K562 (cell line): ENCODE measurements at regions not wholly inside any gene's neighbourhood (a gene's known extent, or its start where the extent isn't known, plus 50 kb on each side); places are given as distances from the start of the nearest gene placed in this dataset.

Experiments
- ATAC-seq: fragments of 200-7000 bp; cut with Tn5 transposase; 3 replicates; pipeline ENCODE4 v1.9.1; 2020; ENCODE audit warnings: moderate library complexity
- BruUV-seq: library from RNA; stranded (reverse); fragments of 400-500 nt; replicated peaks from 2 replicates; lab custom pipeline; 2021; lab: Mats Ljungman, UMichigan
- CTCF ChIA-PET: fragments of 300-600 bp; formaldehyde crosslinking; extraction: SDS; loops from one replicate; lab custom pipeline; 2021; ENCODE audit warnings: low intra/inter-chr PET ratio; lab: Yijun Ruan, JAX
- POLR2A ChIA-PET: fragments of 300-600, 350-650 bp; sonication (Branson Sonifier 250); formaldehyde crosslinking; extraction: SDS; loops from one replicate; lab custom pipeline; 2021; ENCODE audit warnings: antibody characterized with exemption, inconsistent platforms; lab: Yijun Ruan, JAX
- DNase-seq, 4 experiments: peaks; one replicate each; pipeline versions ENCODE4 v3.0.0 to v3.0.0-alpha.2; 2011 to 2018; ENCODE audit warnings: low spot score in 3 of 4, mixed read lengths in 3 of 4; ENCODE audit errors: extremely low read depth in 1 of 4
- FAIRE-seq: peaks from 2 replicates; lab custom pipeline; 2011; peaks lifted over from hg19 to GRCh38; lab: Jason Lieb, UNC
- H2AFZ ChIP-seq: 2 replicates; pipeline ENCODE4 v1.6.0; 2011; ENCODE audit warnings: low read depth, low read length, control low read depth, inconsistent platforms
- H3K27ac ChIP-seq: fragments of 200-600 bp; 3 replicates; pipeline ENCODE4 v1.8.0; 2011; ENCODE audit warnings: low read depth, mild to moderate bottlenecking, control low read depth, inconsistent platforms, low read length, moderate library complexity, mixed read lengths; ENCODE audit errors: extremely low read depth
- H3K27me3 ChIP-seq, 2 experiments: fragments of 300-600 bp in 1 of 2; 2 replicates in 1 of 2; 3 replicates in 1 of 2; pipeline versions ENCODE4 v1.6.0 to v1.8.0; 2011; ENCODE audit warnings: inconsistent platforms in 2 of 2, low read length in 2 of 2, mild to moderate bottlenecking in 1 of 2, mixed read lengths in 1 of 2, moderate library complexity in 1 of 2; ENCODE audit not compliant: control insufficient read depth in 2 of 2, insufficient read depth in 2 of 2
- H3K36me3 ChIP-seq: fragments of 300-600 bp; 3 replicates; pipeline ENCODE4 v1.8.0; 2011; ENCODE audit warnings: mild to moderate bottlenecking, low read length, inconsistent platforms; ENCODE audit not compliant: control insufficient read depth, insufficient read depth
- H3K4me1 ChIP-seq, 2 experiments: fragments of 200-600 bp in 1 of 2; replicated peaks in 1 of 2; 2 replicates in 1 of 2; 3 replicates in 1 of 2; pipeline versions ENCODE4 v1.5.1 to v1.8.0; 2011; ENCODE audit warnings: inconsistent platforms in 2 of 2, low read length in 2 of 2, mild to moderate bottlenecking in 1 of 2, mixed read lengths in 1 of 2, moderate library complexity in 1 of 2; ENCODE audit not compliant: control insufficient read depth in 2 of 2, insufficient read depth in 2 of 2
- H3K4me2 ChIP-seq: 2 replicates; pipeline ENCODE4 v1.6.1; 2011; ENCODE audit warnings: low read length, control low read depth, inconsistent platforms, mixed read lengths; ENCODE audit not compliant: insufficient read depth
- H3K4me3 ChIP-seq: fragments of 200-600 bp; sonication (generic), shearing (Covaris generic); 2 replicates; pipeline ENCODE4 v1.5.1; 2016; ENCODE audit warnings: control low read depth, inconsistent platforms
- H3K79me2 ChIP-seq: fragments of 200-600 bp; 3 replicates; pipeline ENCODE4 v1.8.0; 2011; ENCODE audit warnings: low read length, inconsistent platforms; ENCODE audit not compliant: control insufficient read depth, insufficient read depth
- H3K9ac ChIP-seq, 2 experiments: 2 replicates each; pipeline versions ENCODE4 v1.6.0 to v1.6.1; 2011; ENCODE audit warnings: low read depth in 2 of 2, low read length in 2 of 2, control low read depth in 1 of 2, inconsistent platforms in 1 of 2, mild to moderate bottlenecking in 1 of 2, mixed read lengths in 1 of 2; ENCODE audit not compliant: insufficient read depth in 1 of 2
- H3K9me1 ChIP-seq: one replicate; pipeline ENCODE4 v1.6.0; 2011; ENCODE audit warnings: inconsistent platforms, mild to moderate bottlenecking, low read length, moderate library complexity; ENCODE audit not compliant: control insufficient read depth, insufficient read depth
- H3K9me3 ChIP-seq: replicated peaks from 2 replicates; pipeline ENCODE4 v1.5.1; 2011; ENCODE audit warnings: low read depth, low read length, inconsistent platforms; ENCODE audit not compliant: control insufficient read depth, insufficient read depth
- H4K20me1 ChIP-seq: replicated peaks from 2 replicates; pipeline ENCODE4 v1.6.1; 2011; ENCODE audit warnings: low read length, inconsistent platforms, mixed read lengths; ENCODE audit not compliant: control insufficient read depth, insufficient read depth
- BMI1 ChIP-seq: fragments of 150-350 bp; IDR thresholded peaks from 2 replicates; pipeline ENCODE4 v1.6.1; 2014; ENCODE audit warnings: low read length
- KAT8 ChIP-seq: fragments of 450-650 bp; IDR thresholded peaks from 2 replicates; pipeline ENCODE4 v1.6.1; 2016; ENCODE audit warnings: low read depth, mild to moderate bottlenecking
- MEIS2 ChIP-seq: fragments of 450-650 bp; IDR thresholded peaks from 2 replicates; pipeline ENCODE4 v1.6.1; 2014; ENCODE audit warnings: mild to moderate bottlenecking; ENCODE audit not compliant: partially characterized antibody
- NBN ChIP-seq: fragments of 450-650 bp; IDR thresholded peaks from 2 replicates; pipeline ENCODE4 v1.6.1; 2016; ENCODE audit warnings: low read depth, mild to moderate bottlenecking
- NR4A1 ChIP-seq, 2 experiments: fragments of 250-450 bp in 1 of 2; fragments of 450-650 bp in 1 of 2; sonication (Bioruptor Pico) in 1 of 2; IDR thresholded peaks; 2 replicates each; pipeline versions ENCODE4 v1.4.0 to v1.6.1; 2016 to 2020; ENCODE audit warnings: mild to moderate bottlenecking in 2 of 2, missing compliant biosample characterization in 1 of 2, missing genetic modification characterization in 1 of 2, moderate library complexity in 1 of 2
- PRPF4 ChIP-seq: fragments of 200-400 bp; formaldehyde crosslinking; IDR thresholded peaks from one replicate; pipeline ENCODE4 v1.6.1; 2017; ENCODE audit warnings: low read length, low read depth, mild to moderate bottlenecking; ENCODE audit not compliant: insufficient read depth, poor library complexity, severe bottlenecking
- RB1 ChIP-seq: fragments of 450-650 bp; IDR thresholded peaks from 2 replicates; pipeline ENCODE4 v1.6.1; 2017; ENCODE audit warnings: low read depth, mild to moderate bottlenecking
- SRF ChIP-seq, 2 experiments: fragments of 250-450, 450-650 bp in 1 of 2; sonication (Bioruptor Pico) in 1 of 2; sonication (generic) in 1 of 2; formaldehyde crosslinking; IDR thresholded peaks; 2 replicates each; pipeline versions ENCODE4 v1.5.0 to v1.5.1; 2020 to 2022; ENCODE audit warnings: mild to moderate bottlenecking in 1 of 2, missing genetic modification reagents in 1 of 2
- TAF7 ChIP-seq: fragments of 450-650 bp; IDR thresholded peaks from 2 replicates; pipeline ENCODE4 v1.6.1; 2016; ENCODE audit warnings: missing genetic modification characterization, missing compliant biosample characterization
- THRAP3 ChIP-seq: fragments of 450-650 bp; IDR thresholded peaks from 2 replicates; pipeline ENCODE4 v1.6.1; 2016; ENCODE audit warnings: mild to moderate bottlenecking, inconsistent platforms, borderline replicate concordance
- ZBTB8A ChIP-seq: fragments of 450-650 bp; IDR thresholded peaks from 2 replicates; pipeline ENCODE4 v1.6.1; 2018; ENCODE audit warnings: mild to moderate bottlenecking, moderate library complexity; ENCODE audit not compliant: partially characterized antibody
- ZNF224 ChIP-seq: sonication (generic); formaldehyde crosslinking; IDR thresholded peaks from 2 replicates; pipeline ENCODE4 v1.8.0; 2022; ENCODE audit warnings: mild to moderate bottlenecking, missing genetic modification reagents
- WGBS: fragments of 100-300 bp; shearing (Covaris generic); methylation state at CpG from one replicate; pipeline ENCODE4 v1.1.6; 2016; ENCODE audit warnings: low coverage, mixed read lengths; ENCODE audit not compliant: insufficient coverage; ENCODE audit errors: missing lambda C conversion rate; 5-methylcytosine and 5-hydroxymethylcytosine counted together
- in situ Hi-C: fragments of 300-500 bp; cut with MboI; formaldehyde crosslinking; loops from 4 replicates; pipeline ENCODE4 v1.15.0; 2018; ENCODE audit warnings: inconsistent platforms, mixed read lengths
- intact Hi-C: fragments of 100-400 bp; cut with micrococcal nuclease; formaldehyde crosslinking; loops from 2 replicates; pipeline ENCODE4 v1.14.2; 2022
- TF ChIP-seq, protein P1 (sequence below): IDR thresholded peaks from 2 replicates; pipeline ENCODE4 v1.6.1; 2014; ENCODE audit warnings: antibody characterized with exemption
- TF ChIP-seq, protein P2 (sequence below): fragments of 450-650 bp; IDR thresholded peaks from 2 replicates; pipeline ENCODE4 v1.6.1; 2016; ENCODE audit warnings: borderline replicate concordance
- TF ChIP-seq, protein P3 (sequence below): sonication (generic); formaldehyde crosslinking; IDR thresholded peaks from 2 replicates; pipeline ENCODE4 v1.8.0; 2022; ENCODE audit warnings: missing genetic modification reagents, mild to moderate bottlenecking, moderate library complexity, borderline replicate concordance
- TF ChIP-seq, protein P4 (sequence below), 2 experiments: fragments of 450-650 bp; IDR thresholded peaks; 2 replicates each; pipeline ENCODE4 v1.6.1; 2016
- TF ChIP-seq, protein P5 (sequence below): fragments of 450-650 bp; IDR thresholded peaks from 2 replicates; pipeline ENCODE4 v1.6.1; 2017; ENCODE audit warnings: mild to moderate bottlenecking, moderate library complexity

DNA sequence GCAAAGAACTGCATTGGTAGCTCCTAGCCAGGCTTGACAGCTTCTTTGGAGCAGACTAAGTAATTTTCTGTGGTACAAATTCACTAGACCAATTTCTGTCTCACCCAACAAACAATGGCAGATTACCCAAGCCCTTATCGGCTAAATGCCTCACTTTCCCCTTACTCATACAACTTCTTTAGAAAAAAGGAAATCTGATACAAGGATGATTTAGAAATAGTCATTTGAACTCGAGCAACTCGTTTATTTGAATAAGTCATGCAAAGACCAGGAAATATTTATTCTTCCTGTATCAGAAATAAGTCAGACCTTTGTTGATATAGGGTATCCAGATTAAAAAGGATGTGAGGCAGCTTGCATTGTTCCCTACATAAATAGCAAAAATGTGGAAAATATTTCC, 170.4 kb upstream of the CDH6 start:
- Histone ChIP-seq H3K27me3 (no peaks in the 10 kb centered on the region), H3K4me2 (no peak overlapping the region), H3K27ac (no peak overlapping the region), H2AFZ (no peak overlapping the region), H3K4me1 (no peaks in the 10 kb centered on the region), H3K9me1 (no peaks in the 10 kb centered on the region), H3K4me3 (no peak overlapping the region), H3K9ac (no peak overlapping the region), H3K9me3 (no peaks in the 10 kb centered on the region), H3K36me3 (no peaks in the 10 kb centered on the region), H3K79me2 (no peaks in the 10 kb centered on the region), H4K20me1 (no peaks in the 10 kb centered on the region)
- POLR2A ChIA-PET, result no interaction called here
- intact Hi-C loops (no loop called here), in situ Hi-C loops (no loop called here)
- CTCF ChIA-PET, result no interaction called here
- WGBS, result 0% methylated on average over 3 of the region's 3 CpGs
- DNase-seq (no peak), FAIRE-seq (no peak), ATAC-seq (no peak)
- BruUV-seq, result no TSS peak
- TF ChIP-seq MEIS2 (no peak), PRPF4 (no peak), NR4A1 (CRISPR knock-in tag; IDR thresholded peaks at IDR 0.05) (no peak), NR4A1 (tag; IDR thresholded peaks at IDR 0.05) (no peak), RB1 (no peak), SRF (CRISPR knock-in tag; IDR thresholded peaks at IDR 0.05) (no peak), BMI1 (no peak), THRAP3 (no peak), NBN (no peak), KAT8 (no peak), ZBTB8A (no peak), ZNF224 (no peak), TAF7 (tag) (no peak)
- TF ChIP-seq, protein P1, sequence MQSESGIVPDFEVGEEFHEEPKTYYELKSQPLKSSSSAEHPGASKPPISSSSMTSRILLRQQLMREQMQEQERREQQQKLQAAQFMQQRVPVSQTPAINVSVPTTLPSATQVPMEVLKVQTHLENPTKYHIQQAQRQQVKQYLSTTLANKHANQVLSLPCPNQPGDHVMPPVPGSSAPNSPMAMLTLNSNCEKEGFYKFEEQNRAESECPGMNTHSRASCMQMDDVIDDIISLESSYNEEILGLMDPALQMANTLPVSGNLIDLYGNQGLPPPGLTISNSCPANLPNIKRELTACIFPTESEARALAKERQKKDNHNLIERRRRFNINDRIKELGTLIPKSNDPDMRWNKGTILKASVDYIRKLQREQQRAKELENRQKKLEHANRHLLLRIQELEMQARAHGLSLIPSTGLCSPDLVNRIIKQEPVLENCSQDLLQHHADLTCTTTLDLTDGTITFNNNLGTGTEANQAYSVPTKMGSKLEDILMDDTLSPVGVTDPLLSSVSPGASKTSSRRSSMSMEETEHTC, result no peak
- TF ChIP-seq, protein P2, sequence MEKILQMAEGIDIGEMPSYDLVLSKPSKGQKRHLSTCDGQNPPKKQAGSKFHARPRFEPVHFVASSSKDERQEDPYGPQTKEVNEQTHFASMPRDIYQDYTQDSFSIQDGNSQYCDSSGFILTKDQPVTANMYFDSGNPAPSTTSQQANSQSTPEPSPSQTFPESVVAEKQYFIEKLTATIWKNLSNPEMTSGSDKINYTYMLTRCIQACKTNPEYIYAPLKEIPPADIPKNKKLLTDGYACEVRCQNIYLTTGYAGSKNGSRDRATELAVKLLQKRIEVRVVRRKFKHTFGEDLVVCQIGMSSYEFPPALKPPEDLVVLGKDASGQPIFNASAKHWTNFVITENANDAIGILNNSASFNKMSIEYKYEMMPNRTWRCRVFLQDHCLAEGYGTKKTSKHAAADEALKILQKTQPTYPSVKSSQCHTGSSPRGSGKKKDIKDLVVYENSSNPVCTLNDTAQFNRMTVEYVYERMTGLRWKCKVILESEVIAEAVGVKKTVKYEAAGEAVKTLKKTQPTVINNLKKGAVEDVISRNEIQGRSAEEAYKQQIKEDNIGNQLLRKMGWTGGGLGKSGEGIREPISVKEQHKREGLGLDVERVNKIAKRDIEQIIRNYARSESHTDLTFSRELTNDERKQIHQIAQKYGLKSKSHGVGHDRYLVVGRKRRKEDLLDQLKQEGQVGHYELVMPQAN, result no peak
- TF ChIP-seq, protein P3, sequence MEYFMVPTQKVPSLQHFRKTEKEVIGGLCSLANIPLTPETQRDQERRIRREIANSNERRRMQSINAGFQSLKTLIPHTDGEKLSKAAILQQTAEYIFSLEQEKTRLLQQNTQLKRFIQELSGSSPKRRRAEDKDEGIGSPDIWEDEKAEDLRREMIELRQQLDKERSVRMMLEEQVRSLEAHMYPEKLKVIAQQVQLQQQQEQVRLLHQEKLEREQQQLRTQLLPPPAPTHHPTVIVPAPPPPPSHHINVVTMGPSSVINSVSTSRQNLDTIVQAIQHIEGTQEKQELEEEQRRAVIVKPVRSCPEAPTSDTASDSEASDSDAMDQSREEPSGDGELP (CRISPR knock-in tag), result no peak
- TF ChIP-seq, protein P4, sequence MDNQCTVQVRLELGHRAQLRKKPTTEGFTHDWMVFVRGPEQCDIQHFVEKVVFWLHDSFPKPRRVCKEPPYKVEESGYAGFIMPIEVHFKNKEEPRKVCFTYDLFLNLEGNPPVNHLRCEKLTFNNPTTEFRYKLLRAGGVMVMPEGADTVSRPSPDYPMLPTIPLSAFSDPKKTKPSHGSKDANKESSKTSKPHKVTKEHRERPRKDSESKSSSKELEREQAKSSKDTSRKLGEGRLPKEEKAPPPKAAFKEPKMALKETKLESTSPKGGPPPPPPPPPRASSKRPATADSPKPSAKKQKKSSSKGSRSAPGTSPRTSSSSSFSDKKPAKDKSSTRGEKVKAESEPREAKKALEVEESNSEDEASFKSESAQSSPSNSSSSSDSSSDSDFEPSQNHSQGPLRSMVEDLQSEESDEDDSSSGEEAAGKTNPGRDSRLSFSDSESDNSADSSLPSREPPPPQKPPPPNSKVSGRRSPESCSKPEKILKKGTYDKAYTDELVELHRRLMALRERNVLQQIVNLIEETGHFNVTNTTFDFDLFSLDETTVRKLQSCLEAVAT (IDR thresholded peaks at IDR 0.05), result no peak
- TF ChIP-seq, protein P5, sequence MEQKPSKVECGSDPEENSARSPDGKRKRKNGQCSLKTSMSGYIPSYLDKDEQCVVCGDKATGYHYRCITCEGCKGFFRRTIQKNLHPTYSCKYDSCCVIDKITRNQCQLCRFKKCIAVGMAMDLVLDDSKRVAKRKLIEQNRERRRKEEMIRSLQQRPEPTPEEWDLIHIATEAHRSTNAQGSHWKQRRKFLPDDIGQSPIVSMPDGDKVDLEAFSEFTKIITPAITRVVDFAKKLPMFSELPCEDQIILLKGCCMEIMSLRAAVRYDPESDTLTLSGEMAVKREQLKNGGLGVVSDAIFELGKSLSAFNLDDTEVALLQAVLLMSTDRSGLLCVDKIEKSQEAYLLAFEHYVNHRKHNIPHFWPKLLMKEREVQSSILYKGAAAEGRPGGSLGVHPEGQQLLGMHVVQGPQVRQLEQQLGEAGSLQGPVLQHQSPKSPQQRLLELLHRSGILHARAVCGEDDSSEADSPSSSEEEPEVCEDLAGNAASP, result no peak
